Uterus (tissue), 3 donors: ENCODE measurements at regions not wholly inside any gene's neighbourhood (a gene's known extent, or its start where the extent isn't known, plus 50 kb on each side); places are given as distances from the start of the nearest gene placed in this dataset.

Experiments used
- DNase-seq, 2 donors: peaks; one replicate each; pipeline ENCODE4 v3.0.0-alpha.2; 2019 to 2020
- H3K27ac ChIP-seq, 2 donors: fragments of 200-600 bp; sonication (generic); 1 replicate in 1 of 2; 2 replicates in 1 of 2; pipeline ENCODE4 v1.5.1; 2016 to 2018
- H3K27me3 ChIP-seq, 2 donors: fragments of 200-600 bp; sonication (generic); one replicate each; pipeline ENCODE4 v1.5.1; 2018 to 2019; ENCODE audit warnings: control low read depth in 1 of 2
- H3K36me3 ChIP-seq, 2 donors: fragments of 200-600 bp; sonication (generic); one replicate each; pipeline ENCODE4 v1.5.1; 2019; ENCODE audit warnings: control low read depth in 1 of 2
- H3K4me1 ChIP-seq, 2 donors: fragments of 200-600 bp; sonication (generic); one replicate each; pipeline ENCODE4 v1.5.1; 2018 to 2019; ENCODE audit warnings: control low read depth in 1 of 2
- H3K4me3 ChIP-seq, 2 donors: fragments of 200-600 bp; sonication (generic); 1 replicate in 1 of 2; 2 replicates in 1 of 2; pipeline ENCODE4 v1.5.1; 2018 to 2019; ENCODE audit warnings: mild to moderate bottlenecking in 1 of 2
- H3K9me3 ChIP-seq, 2 donors: fragments of 200-600 bp; sonication (generic); one replicate each; pipeline ENCODE4 v1.5.1; 2019; ENCODE audit warnings: control low read depth in 1 of 2
- CTCF ChIP-seq, 4 experiments: fragments of 200-600 bp in 2 of 4; fragments of 450-650 bp in 2 of 4; sonication (generic) in 2 of 4; IDR thresholded peaks; one replicate each; pipeline ENCODE4 v1.5.1; 2016 to 2019; ENCODE audit warnings: antibody characterized with exemption in 4 of 4, mild to moderate bottlenecking in 2 of 4, moderate library complexity in 1 of 4
- POLR2A ChIP-seq, 2 donors: fragments of 450-650 bp; IDR thresholded peaks; one replicate each; pipeline ENCODE4 v1.6.1; 2016; ENCODE audit warnings: antibody characterized with exemption in 2 of 2, mild to moderate bottlenecking in 1 of 2, moderate library complexity in 1 of 2
- intact Hi-C: fragments of 100-400 bp; cut with DNase I; formaldehyde crosslinking; loops from one replicate; pipeline ENCODE4 v1.15.1; 2023; ENCODE audit warnings: low total_unique reads
- donor health status: DM: yes; HTN: yes; CAD: no.

- H3K4me3 ChIP-seq = no peak overlapping the region
- TF ChIP-seq POLR2A (IDR thresholded peaks at IDR 0.05) = no peak
- TF ChIP-seq CTCF (IDR thresholded peaks at IDR 0.05) = no peak
- H3K27me3 ChIP-seq = no peaks in the 10 kb centered on the region
- H3K4me1 ChIP-seq = no peaks in the 10 kb centered on the region
- intact Hi-C loops = no loop called here
- no peaks in the 10 kb centered on the region for H3K36me3 ChIP-seq
- no peaks in the 10 kb centered on the region for H3K9me3 ChIP-seq
- no peak overlapping the region for H3K27ac ChIP-seq
- no peak for DNase-seq
Observed at GRCh38 chrX:9330249-9330982, 134.4 kb upstream of the TBL1X start.

- peak overlapping the region; percentile 16 to 36 for H3K27ac ChIP-seq
- no peak for DNase-seq
- intact Hi-C loops = no loop called here
- no peaks in the 10 kb centered on the region for H3K9me3 ChIP-seq
- H3K4me3 ChIP-seq = no peak overlapping the region
- TF ChIP-seq POLR2A (IDR thresholded peaks at IDR 0.05) (no peak), CTCF (IDR thresholded peaks at IDR 0.05) (no peak)
- no peaks in the 10 kb centered on the region for H3K27me3 ChIP-seq
- no peaks in the 10 kb centered on the region for H3K4me1 ChIP-seq
- no peaks in the 10 kb centered on the region for H3K36me3 ChIP-seq
Observed at GRCh38 chrX:9333873-9334560, 130.8 kb upstream of the TBL1X start.

GRCh38 chrX:9335251-9335650, 129.6 kb upstream of the TBL1X start:
- Histone ChIP-seq H3K27me3 (no peaks in the 10 kb centered on the region), H3K4me3 (no peak overlapping the region), H3K27ac (no peak overlapping the region), H3K36me3 (no peaks in the 10 kb centered on the region), H3K9me3 (no peaks in the 10 kb centered on the region), H3K4me1 (no peaks in the 10 kb centered on the region)
- no peak for DNase-seq
- no peak for TF ChIP-seq POLR2A (IDR thresholded peaks at IDR 0.05)
- TF ChIP-seq CTCF (IDR thresholded peaks at IDR 0.05) = no peak
- intact Hi-C loops = no loop called here

GRCh38 chrX:9336456-9336855, 128.4 kb upstream of the TBL1X start:
- no peak overlapping the region for H3K4me3 ChIP-seq
- H3K27ac ChIP-seq = peak overlapping the region in 1 of 2 donors; percentile 37
- intact Hi-C loops = no loop called here
- no peak for DNase-seq
- no peaks in the 10 kb centered on the region for H3K27me3 ChIP-seq
- TF ChIP-seq POLR2A (IDR thresholded peaks at IDR 0.05) (no peak), CTCF (IDR thresholded peaks at IDR 0.05) (no peak)
- no peaks in the 10 kb centered on the region for H3K4me1 ChIP-seq
- H3K9me3 ChIP-seq = no peaks in the 10 kb centered on the region
- H3K36me3 ChIP-seq = no peaks in the 10 kb centered on the region

GRCh38 chrX:9337046-9337445, 127.8 kb upstream of the TBL1X start:
- intact Hi-C loops = no loop called here
- TF ChIP-seq POLR2A (IDR thresholded peaks at IDR 0.05) (no peak), CTCF (IDR thresholded peaks at IDR 0.05) (no peak)

More at GRCh38 chrX:9337046-9337445, 127.8 kb upstream of the TBL1X start:
- no peaks in the 10 kb centered on the region for H3K36me3 ChIP-seq
- DNase-seq = peak; percentile 44 to 48
- H3K9me3 ChIP-seq = no peaks in the 10 kb centered on the region
- H3K27ac ChIP-seq = peak overlapping the region in 1 of 2 donors; percentile 37
- no peaks in the 10 kb centered on the region for H3K4me1 ChIP-seq
- no peaks in the 10 kb centered on the region for H3K27me3 ChIP-seq
- no peak overlapping the region for H3K4me3 ChIP-seq
